Fibroblast of mammary gland (primary cell): ENCODE measurements at regions not wholly inside any gene's neighbourhood (a gene's known extent, or its start where the extent isn't known, plus 50 kb on each side); places are given as distances from the start of the nearest gene placed in this dataset.
A peak's percentile ranks its signal among the peaks of the same experiment; 100 is the strongest.

Experiments used
- DNase-seq: peaks from one replicate; pipeline ENCODE4 v3.0.0-alpha.2; 2010; ENCODE audit warnings: low read depth
- H3K4me3 ChIP-seq: 2 replicates; pipeline ENCODE4 v1.5.1; 2011; ENCODE audit warnings: low read depth, mild to moderate bottlenecking, low read length, moderate library complexity; ENCODE audit not compliant: control insufficient read depth
- CTCF ChIP-seq: conservative IDR thresholded peaks from 2 replicates; pipeline ENCODE4 v1.5.1; 2011; ENCODE audit warnings: low read depth, low read length, inconsistent platforms; ENCODE audit not compliant: control insufficient read depth, insufficient read depth

GRCh38 chr2:57884281-57884680 lies 162.3 kb upstream of the VRK2 start:
- H3K4me3 ChIP-seq, result no peak overlapping the region
- DNase-seq, result no peak
- no peak for TF ChIP-seq CTCF

GRCh38 chr2:57885742-57886141 lies 160.9 kb upstream of the VRK2 start:
- H3K4me3 ChIP-seq, result no peak overlapping the region
- DNase-seq, result no peak
- no peak for TF ChIP-seq CTCF

GRCh38 chr2:57886161-57886786 lies 160.3 kb upstream of the VRK2 start:
- H3K4me3 ChIP-seq, result no peak overlapping the region
- no peak for DNase-seq
- no peak for TF ChIP-seq CTCF

- H3K4me3 ChIP-seq, result no peak overlapping the region
- DNase-seq, result no peak
- no peak for TF ChIP-seq CTCF
Measured at GRCh38 chr2:57888463-57888862, 158.1 kb upstream of the VRK2 start.

GRCh38 chr2:57890464-57890863 lies 156.1 kb upstream of the VRK2 start:
- peak; percentile 88 for DNase-seq
- H3K4me3 ChIP-seq, result no peak overlapping the region
- TF ChIP-seq CTCF, result no peak

GRCh38 chr2:57891086-57891712 lies 155.4 kb upstream of the VRK2 start:
- no peak overlapping the region for H3K4me3 ChIP-seq
- DNase-seq, result no peak
- TF ChIP-seq CTCF, result no peak
